ENCODE measurements at regions not wholly inside any gene's neighbourhood (a gene's known extent, or its start where the extent isn't known, plus 50 kb on each side); places are given as distances from the start of the nearest gene placed in this dataset.

GRCh38 chr12:128004383-128004938 is 262.5 kb upstream of the TMEM132C start:
- no peak for TF ChIP-seq CTCF (conservative IDR thresholded peaks at IDR 0.05)
- no peak for TF ChIP-seq ZFX (IDR thresholded peaks at IDR 0.05)
- H3K27ac ChIP-seq: no peak overlapping the region

GRCh38 chr12:128007250-128007649 is 259.7 kb upstream of the TMEM132C start:
- TF ChIP-seq CTCF (conservative IDR thresholded peaks at IDR 0.05): no peak
- no peak for TF ChIP-seq ZFX (IDR thresholded peaks at IDR 0.05)
- H3K27ac ChIP-seq: no peak overlapping the region

GRCh38 chr12:128008341-128008740 is 258.6 kb upstream of the TMEM132C start:
- no peak for TF ChIP-seq ZFX (IDR thresholded peaks at IDR 0.05)
- no peak for TF ChIP-seq CTCF (conservative IDR thresholded peaks at IDR 0.05)
- no peak overlapping the region for H3K27ac ChIP-seq

GRCh38 chr12:128009108-128009507 is 257.9 kb upstream of the TMEM132C start:
- TF ChIP-seq CTCF (conservative IDR thresholded peaks at IDR 0.05): no peak
- no peak for TF ChIP-seq ZFX (IDR thresholded peaks at IDR 0.05)
- H3K27ac ChIP-seq: no peak overlapping the region

- H3K27ac ChIP-seq: no peak overlapping the region
- no peak for TF ChIP-seq ZFX (IDR thresholded peaks at IDR 0.05)
- TF ChIP-seq CTCF (conservative IDR thresholded peaks at IDR 0.05): no peak
Observed at GRCh38 chr12:128012110-128012509, 254.9 kb upstream of the TMEM132C start.

GRCh38 chr12:128015276-128015675 is 251.7 kb upstream of the TMEM132C start:
- TF ChIP-seq ZFX (IDR thresholded peaks at IDR 0.05) (no peak), CTCF (conservative IDR thresholded peaks at IDR 0.05) (no peak)
- no peak overlapping the region for H3K27ac ChIP-seq

- TF ChIP-seq ZFX (IDR thresholded peaks at IDR 0.05) (no peak), CTCF (conservative IDR thresholded peaks at IDR 0.05) (no peak)
- no peak overlapping the region for H3K27ac ChIP-seq
Observed at GRCh38 chr12:128018067-128018466, 248.9 kb upstream of the TMEM132C start.
